Loucy (cell line): ENCODE measurements at regions not wholly inside any gene's neighbourhood (a gene's known extent, or its start where the extent isn't known, plus 50 kb on each side); places are given as distances from the start of the nearest gene placed in this dataset.

Source experiments
- EZH2phosphoT487 ChIP-seq: fragments of 200-600 bp; IDR thresholded peaks from 2 replicates; pipeline ENCODE4 v1.6.1; 2018; ENCODE audit warnings: antibody characterized with exemption, mild to moderate bottlenecking, moderate library complexity, borderline replicate concordance
- TF ChIP-seq, protein P1 (sequence below): fragments of 200-600 bp; sonication (generic); conservative IDR thresholded peaks from 2 replicates; pipeline ENCODE4 v1.5.1; 2014; ENCODE audit warnings: mild to moderate bottlenecking, antibody characterized with exemption, low read length

- TF ChIP-seq, protein P1, sequence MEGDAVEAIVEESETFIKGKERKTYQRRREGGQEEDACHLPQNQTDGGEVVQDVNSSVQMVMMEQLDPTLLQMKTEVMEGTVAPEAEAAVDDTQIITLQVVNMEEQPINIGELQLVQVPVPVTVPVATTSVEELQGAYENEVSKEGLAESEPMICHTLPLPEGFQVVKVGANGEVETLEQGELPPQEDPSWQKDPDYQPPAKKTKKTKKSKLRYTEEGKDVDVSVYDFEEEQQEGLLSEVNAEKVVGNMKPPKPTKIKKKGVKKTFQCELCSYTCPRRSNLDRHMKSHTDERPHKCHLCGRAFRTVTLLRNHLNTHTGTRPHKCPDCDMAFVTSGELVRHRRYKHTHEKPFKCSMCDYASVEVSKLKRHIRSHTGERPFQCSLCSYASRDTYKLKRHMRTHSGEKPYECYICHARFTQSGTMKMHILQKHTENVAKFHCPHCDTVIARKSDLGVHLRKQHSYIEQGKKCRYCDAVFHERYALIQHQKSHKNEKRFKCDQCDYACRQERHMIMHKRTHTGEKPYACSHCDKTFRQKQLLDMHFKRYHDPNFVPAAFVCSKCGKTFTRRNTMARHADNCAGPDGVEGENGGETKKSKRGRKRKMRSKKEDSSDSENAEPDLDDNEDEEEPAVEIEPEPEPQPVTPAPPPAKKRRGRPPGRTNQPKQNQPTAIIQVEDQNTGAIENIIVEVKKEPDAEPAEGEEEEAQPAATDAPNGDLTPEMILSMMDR: no peak
- TF ChIP-seq EZH2phosphoT487: no peak
Measured at GRCh38 chr2:151182396-151182795, 79.3 kb downstream of the RBM43 start.
